Ectodermal cell (in vitro differentiated cells): ENCODE measurements at regions not wholly inside any gene's neighbourhood (a gene's known extent, or its start where the extent isn't known, plus 50 kb on each side); places are given as distances from the start of the nearest gene placed in this dataset.

Experiments
- H3K27ac ChIP-seq: 2 replicates; pipeline ENCODE4 v1.7.0; 2013; ENCODE audit warnings: mild to moderate bottlenecking, low read depth, low read length; ENCODE audit not compliant: insufficient read depth, poor library complexity, severe bottlenecking
- H3K27me3 ChIP-seq: 2 replicates; pipeline ENCODE4 v1.7.0; 2013; ENCODE audit warnings: mild to moderate bottlenecking, low read length; ENCODE audit not compliant: insufficient read depth, control insufficient read depth, poor library complexity, severe bottlenecking
- H3K36me3 ChIP-seq: one replicate; pipeline ENCODE4 v1.7.0; 2013; ENCODE audit warnings: low read length; ENCODE audit not compliant: control insufficient read depth, insufficient read depth
- H3K4me1 ChIP-seq: one replicate; pipeline ENCODE4 v1.7.0; 2013; ENCODE audit warnings: low read length; ENCODE audit not compliant: control insufficient read depth, insufficient read depth
- H3K4me3 ChIP-seq: 2 replicates; pipeline ENCODE4 v1.7.0; 2013; ENCODE audit warnings: low read depth, low read length, control low read depth; ENCODE audit not compliant: insufficient read depth
- H3K9me3 ChIP-seq: 2 replicates; pipeline ENCODE4 v1.7.0; 2013; ENCODE audit warnings: mild to moderate bottlenecking, low read length, moderate library complexity; ENCODE audit not compliant: control insufficient read depth
- WGBS, 2 experiments: methylation state at CpG; one replicate each; pipeline ENCODE4 v1.1.7; 2013; ENCODE audit warnings: missing lambda C conversion rate in 2 of 2; 5-methylcytosine and 5-hydroxymethylcytosine counted together

DNA sequence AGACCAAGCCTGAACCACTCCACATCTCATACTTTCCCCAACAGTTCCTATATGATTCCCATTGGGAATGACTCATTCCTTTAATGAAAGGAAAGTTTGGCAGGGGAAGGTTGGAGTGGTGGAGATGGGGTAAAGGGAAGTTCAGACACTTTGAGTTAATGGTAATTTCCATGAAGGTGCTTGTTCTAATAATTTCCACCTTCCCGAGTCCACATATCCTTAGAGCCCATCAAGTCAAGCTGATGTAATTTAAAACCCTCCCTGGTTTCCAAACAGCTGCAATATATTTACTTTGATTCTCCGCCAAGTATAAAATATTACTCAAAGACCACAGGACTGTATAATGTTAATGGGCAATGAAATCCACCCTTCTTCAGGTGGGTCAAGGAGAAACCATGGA, 95.0 kb upstream of the GALNT15 start:
- Histone ChIP-seq H3K27me3 (no peaks in the 10 kb centered on the region), H3K4me3 (no peak overlapping the region), H3K36me3 (no peaks in the 10 kb centered on the region), H3K9me3 (peaks cover 4% of the 10 kb centered on the region), H3K4me1 (no peaks in the 10 kb centered on the region), H3K27ac (no peak overlapping the region)
- WGBS, 2 experiments = 89 to 100% methylated on average over 2 of the region's 2 CpGs

DNA sequence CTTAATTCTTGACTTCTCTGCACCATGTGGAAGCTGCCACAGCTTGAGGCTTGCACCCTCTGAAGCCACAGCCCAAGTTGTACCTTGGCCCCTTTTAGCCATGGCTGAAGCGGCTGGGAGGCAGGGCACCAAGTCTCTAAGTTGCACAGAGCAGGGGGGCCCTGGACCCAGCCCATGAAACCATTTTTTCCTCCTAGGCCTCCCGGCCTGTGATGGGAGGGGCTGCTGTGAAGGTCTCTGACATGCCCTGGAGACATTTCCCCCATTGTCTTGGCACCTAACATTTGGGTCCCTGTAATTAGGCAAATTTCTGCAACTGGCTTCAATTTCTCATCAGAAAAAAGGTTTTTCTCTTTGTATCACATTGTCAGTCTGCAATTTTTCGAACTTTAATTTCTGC, 92.8 kb upstream of the GALNT15 start:
- Histone ChIP-seq H3K36me3 (no peaks in the 10 kb centered on the region), H3K27ac (no peak overlapping the region), H3K27me3 (no peaks in the 10 kb centered on the region), H3K4me1 (no peaks in the 10 kb centered on the region), H3K4me3 (no peak overlapping the region), H3K9me3 (peaks cover 4% of the 10 kb centered on the region)
- WGBS, 2 experiments = 84 to 86% methylated on average over 3 of the region's 3 CpGs

DNA sequence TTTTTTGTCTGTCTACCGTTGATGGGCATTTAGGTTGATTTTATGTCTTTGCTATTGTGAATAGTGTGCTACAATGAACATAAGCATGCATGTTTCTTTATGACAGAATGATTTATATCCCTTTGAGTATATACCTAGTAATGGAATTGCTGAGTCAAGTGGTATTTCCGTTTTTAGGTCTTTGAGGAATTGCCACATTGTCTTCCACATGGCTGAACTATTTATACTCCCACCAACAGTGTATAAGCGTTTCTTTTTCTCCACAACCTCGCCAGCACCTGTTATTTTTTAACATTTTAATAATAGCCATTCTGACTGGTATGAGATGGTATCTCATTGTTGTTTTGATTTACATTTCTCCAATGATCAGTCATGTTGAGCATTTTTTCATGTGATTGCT, 89.6 kb upstream of the GALNT15 start:
- H3K9me3 ChIP-seq = peaks cover 4% of the 10 kb centered on the region
- 87 to 93% methylated on average over 3 to 4 of the region's 4 CpGs for WGBS, 2 experiments
- no peak overlapping the region for H3K27ac ChIP-seq
- H3K36me3 ChIP-seq = no peaks in the 10 kb centered on the region
- no peaks in the 10 kb centered on the region for H3K27me3 ChIP-seq
- no peaks in the 10 kb centered on the region for H3K4me1 ChIP-seq
- no peak overlapping the region for H3K4me3 ChIP-seq

DNA sequence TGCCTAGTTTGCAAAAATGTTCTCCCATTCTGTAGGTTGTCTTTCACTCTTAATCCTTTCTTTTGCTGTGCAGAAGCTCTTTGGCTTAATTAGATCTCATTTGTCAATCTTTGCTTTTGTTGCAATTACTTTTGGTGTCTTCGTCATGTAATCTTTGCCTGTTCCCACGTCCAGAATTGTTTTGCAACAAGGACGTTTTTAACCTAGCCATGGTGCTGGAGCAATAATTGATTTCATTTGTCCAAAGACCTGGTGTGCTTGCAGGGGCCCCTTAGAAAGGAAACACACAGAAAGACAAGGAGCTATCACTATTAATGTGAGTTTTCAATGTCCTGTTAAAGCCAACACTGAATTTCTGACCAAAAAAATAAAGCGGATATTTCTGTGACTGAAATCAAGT, 89.1 kb upstream of the GALNT15 start:
- Histone ChIP-seq H3K4me3 (no peak overlapping the region), H3K4me1 (no peaks in the 10 kb centered on the region), H3K27ac (no peak overlapping the region), H3K9me3 (peaks cover 4% of the 10 kb centered on the region), H3K27me3 (no peaks in the 10 kb centered on the region), H3K36me3 (no peaks in the 10 kb centered on the region)
- WGBS, 2 experiments = 90 to 92% methylated on average over 4 of the region's 4 CpGs

DNA sequence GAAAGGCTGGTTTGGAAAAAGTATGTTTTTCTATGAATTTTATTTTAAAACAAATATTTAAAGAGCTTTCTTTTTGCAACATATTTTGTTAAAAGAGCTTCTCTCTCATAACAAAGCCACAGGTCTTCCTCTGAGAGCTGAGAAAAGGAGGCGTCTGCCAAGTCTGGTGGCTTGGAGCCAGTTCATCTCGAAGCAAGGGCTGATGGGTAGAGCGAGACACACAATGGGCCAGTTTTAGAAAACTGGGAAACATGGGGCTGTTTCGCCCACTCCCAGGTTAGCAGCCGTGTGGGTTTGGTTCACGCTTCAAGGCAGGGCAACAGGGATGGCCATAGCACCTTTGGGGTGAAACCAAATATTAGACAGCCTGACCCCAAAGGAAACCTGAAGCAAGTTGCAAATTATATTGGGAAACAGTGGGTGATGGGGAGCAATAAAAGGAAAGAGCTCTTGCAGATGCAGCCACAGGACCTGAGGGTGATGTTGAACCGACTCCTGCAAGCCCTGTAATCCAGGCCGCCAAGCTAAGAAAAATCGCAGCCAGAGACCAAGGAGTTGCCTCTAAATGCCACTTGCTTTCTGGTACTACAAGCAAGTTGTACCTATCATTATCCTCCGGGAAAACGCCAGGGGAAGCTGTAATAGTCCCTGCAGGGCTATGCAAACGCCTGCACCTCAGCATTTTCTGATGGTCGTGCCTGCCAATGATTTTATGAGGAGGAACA, 88.4 kb upstream of the GALNT15 start:
- 93 to 94% methylated on average over 13 of the region's 13 CpGs for WGBS, 2 experiments
- Histone ChIP-seq H3K4me1 (no peaks in the 10 kb centered on the region), H3K9me3 (peaks cover 4% of the 10 kb centered on the region)

DNA sequence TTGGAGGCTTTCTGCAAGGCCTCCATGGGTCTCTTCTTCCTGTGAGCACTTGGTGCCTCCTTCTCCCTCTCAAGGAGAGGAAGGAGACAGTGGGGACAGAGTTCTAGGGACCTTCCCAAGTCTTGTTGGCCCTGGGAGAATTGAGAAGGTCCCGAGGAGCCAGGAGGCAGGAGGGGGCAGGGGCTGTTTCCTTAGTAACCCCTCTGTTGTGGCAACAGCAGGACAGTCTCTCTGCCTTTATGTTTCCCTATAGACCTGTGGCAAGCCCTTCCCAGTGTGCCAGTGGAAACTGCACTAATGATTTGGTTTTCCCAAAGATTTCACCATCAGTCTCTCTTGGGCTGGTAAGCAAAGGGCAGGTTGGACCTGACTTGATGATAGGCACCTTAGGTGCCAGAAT, 87.8 kb upstream of the GALNT15 start:
- H3K27me3 ChIP-seq = no peaks in the 10 kb centered on the region
- H3K36me3 ChIP-seq = no peaks in the 10 kb centered on the region
- WGBS, 2 experiments = 69% methylated on average over 1 of the region's 1 CpG
- no peaks in the 10 kb centered on the region for H3K4me1 ChIP-seq
- no peak overlapping the region for H3K4me3 ChIP-seq
- no peak overlapping the region for H3K27ac ChIP-seq
- H3K9me3 ChIP-seq = peaks cover under 1% of the 10 kb centered on the region

More for the DNA sequence above, 88.4 kb upstream of the GALNT15 start:
- no peaks in the 10 kb centered on the region for H3K36me3 ChIP-seq
- no peak overlapping the region for H3K27ac ChIP-seq
- no peaks in the 10 kb centered on the region for H3K27me3 ChIP-seq
- no peak overlapping the region for H3K4me3 ChIP-seq

DNA sequence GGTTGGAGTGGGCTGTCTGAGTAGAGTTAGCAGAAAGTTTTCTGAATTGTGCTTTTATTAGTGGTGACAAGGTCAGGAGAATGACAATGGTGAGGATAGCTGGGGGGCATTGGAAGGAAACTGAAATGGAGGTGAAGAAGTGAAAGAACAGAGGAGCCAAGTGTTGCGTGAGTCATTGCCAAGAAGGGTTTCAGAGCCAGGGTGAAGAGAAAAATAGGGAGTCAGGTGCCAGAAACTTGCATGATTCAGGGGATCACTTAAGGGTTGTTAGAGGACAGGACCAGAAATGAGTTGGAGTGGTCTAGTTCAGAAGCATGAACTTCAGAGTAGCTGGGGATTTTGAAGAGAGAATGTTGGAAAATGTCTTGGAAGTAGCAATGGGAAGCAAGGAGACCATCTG, 86.0 kb upstream of the GALNT15 start:
- H3K4me3 ChIP-seq = no peak overlapping the region
- no peak overlapping the region for H3K27ac ChIP-seq
- WGBS, 2 experiments = 95 to 100% methylated on average over 1 of the region's 1 CpG
- no peaks in the 10 kb centered on the region for H3K27me3 ChIP-seq
- no peaks in the 10 kb centered on the region for H3K9me3 ChIP-seq
- H3K4me1 ChIP-seq = no peaks in the 10 kb centered on the region
- no peaks in the 10 kb centered on the region for H3K36me3 ChIP-seq

DNA sequence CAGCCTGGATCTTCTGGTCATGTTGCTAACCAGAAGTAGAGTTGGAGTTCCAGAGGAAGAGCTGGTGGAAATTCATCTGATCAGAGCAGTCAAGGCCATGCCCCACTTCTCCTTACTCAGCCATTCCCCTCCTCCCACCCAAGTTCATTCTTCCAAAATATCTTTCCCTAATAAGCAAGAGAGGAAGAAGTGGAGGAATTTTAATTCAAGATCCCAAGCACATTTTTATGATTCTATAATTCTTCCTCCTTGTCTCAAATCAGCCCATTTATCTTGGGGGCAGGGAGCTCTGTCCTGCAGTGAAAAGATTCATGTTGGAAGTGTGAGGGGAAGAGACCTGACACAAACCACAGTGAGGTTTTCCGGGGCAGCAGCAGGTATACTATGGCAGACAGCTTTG, 85.0 kb upstream of the GALNT15 start:
- Histone ChIP-seq H3K27me3 (no peaks in the 10 kb centered on the region), H3K9me3 (no peaks in the 10 kb centered on the region), H3K4me3 (no peak overlapping the region), H3K27ac (no peak overlapping the region), H3K36me3 (no peaks in the 10 kb centered on the region), H3K4me1 (no peaks in the 10 kb centered on the region)
- 87 to 100% methylated on average over 1 of the region's 1 CpG for WGBS, 2 experiments

DNA sequence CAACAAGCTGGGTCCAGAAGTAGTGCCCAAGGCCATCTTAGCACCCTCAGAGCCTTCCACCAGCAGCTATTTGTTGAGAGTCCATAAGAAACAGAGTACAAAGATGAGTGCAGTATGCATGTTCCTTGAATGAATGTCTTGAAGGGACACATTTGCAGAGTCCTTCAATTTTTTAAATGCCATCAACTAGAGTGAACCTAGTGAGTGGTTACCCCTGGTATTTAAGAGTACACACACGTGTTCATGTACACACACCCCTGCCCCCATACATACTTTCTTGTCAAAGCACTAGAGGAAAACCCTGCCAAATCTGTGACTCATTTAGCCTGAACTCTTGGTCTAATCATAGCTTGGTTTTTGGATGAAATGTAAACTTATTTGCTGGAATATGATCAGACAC, 84.5 kb upstream of the GALNT15 start:
- Histone ChIP-seq H3K9me3 (no peaks in the 10 kb centered on the region), H3K4me1 (no peaks in the 10 kb centered on the region), H3K4me3 (no peak overlapping the region), H3K27ac (no peak overlapping the region), H3K27me3 (no peaks in the 10 kb centered on the region), H3K36me3 (no peaks in the 10 kb centered on the region)
- 71 to 85% methylated on average over 1 of the region's 1 CpG for WGBS, 2 experiments

DNA sequence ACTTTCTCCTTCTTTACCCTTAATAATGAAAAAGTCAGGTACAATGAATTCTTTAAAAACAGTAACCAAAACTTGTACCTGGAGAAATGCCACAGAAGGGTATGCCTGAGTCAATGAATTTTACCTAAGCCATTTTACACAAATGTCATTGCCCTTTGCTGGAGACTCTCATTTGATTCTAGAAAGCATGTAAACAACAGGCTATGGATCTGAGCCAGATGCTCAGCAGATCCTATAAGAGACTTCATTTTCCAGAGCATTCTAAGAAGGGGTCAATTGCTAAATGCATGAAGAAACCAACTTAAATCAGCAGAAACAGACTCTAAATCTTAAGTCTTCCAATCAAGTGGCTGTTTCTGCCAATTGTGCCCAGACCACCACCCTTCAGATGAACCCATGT, 83.8 kb upstream of the GALNT15 start:
- Histone ChIP-seq H3K27ac (no peak overlapping the region), H3K4me1 (no peaks in the 10 kb centered on the region), H3K9me3 (no peaks in the 10 kb centered on the region), H3K4me3 (no peak overlapping the region), H3K36me3 (no peaks in the 10 kb centered on the region), H3K27me3 (no peaks in the 10 kb centered on the region)

DNA sequence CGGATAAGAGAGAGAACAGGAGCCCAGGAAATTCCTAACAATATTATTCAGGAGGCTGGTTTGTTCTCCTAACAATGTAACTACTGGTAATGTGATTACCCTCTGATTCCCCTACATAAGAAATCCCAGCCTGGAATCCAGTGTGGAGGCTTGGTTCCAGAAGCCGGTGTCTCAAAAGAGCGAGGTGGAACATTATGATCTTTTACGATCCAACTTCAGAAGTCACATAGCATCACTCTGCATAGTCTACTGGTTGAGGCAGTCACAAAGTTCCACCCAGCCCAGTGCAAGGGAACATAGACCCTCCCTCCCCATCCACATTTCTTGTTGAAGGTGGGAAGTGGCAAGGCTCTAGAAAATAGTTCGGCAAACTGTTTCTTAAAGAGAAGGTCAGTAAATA, 81.6 kb upstream of the GALNT15 start:
- no peaks in the 10 kb centered on the region for H3K36me3 ChIP-seq
- no peak overlapping the region for H3K4me3 ChIP-seq
- H3K27me3 ChIP-seq = no peaks in the 10 kb centered on the region
- H3K9me3 ChIP-seq = no peaks in the 10 kb centered on the region
- no peak overlapping the region for H3K27ac ChIP-seq
- no peaks in the 10 kb centered on the region for H3K4me1 ChIP-seq
- 96 to 100% methylated on average over 5 of the region's 5 CpGs for WGBS, 2 experiments
